ENCODE measurements at regions not wholly inside any gene's neighbourhood (a gene's known extent, or its start where the extent isn't known, plus 50 kb on each side); places are given as distances from the start of the nearest gene placed in this dataset.

GRCh38 chr6:68158256-68158655 is 476.8 kb upstream of the ADGRB3 start:
- no peak for TF ChIP-seq ZBTB7A (IDR thresholded peaks at IDR 0.05; ENCODE audit: low read depth)
- TF ChIP-seq MAX (IDR thresholded peaks at IDR 0.05) = no peak
- TF ChIP-seq EP300 (IDR thresholded peaks at IDR 0.05; ENCODE audit: borderline replicate concordance) = no peak
- no peak for TF ChIP-seq TCF12 (IDR thresholded peaks at IDR 0.05; ENCODE audit: low read depth)
- no peak for TF ChIP-seq NFIC (IDR thresholded peaks at IDR 0.05)
- TF ChIP-seq CEBPB (IDR thresholded peaks at IDR 0.05) = no peak
- TF ChIP-seq TAF1 (IDR thresholded peaks at IDR 0.05; ENCODE audit: low read depth) = no peak
- TF ChIP-seq CREB1 (IDR thresholded peaks at IDR 0.05; ENCODE audit: low read depth) = no peak
- no peak for TF ChIP-seq TEAD4 (IDR thresholded peaks at IDR 0.05)
- no peak for TF ChIP-seq EGR1 (IDR thresholded peaks at IDR 0.05)
- no peak for TF ChIP-seq USF1 (IDR thresholded peaks at IDR 0.05)
- TF ChIP-seq REST (IDR thresholded peaks at IDR 0.05; ENCODE audit: low read depth) = no peak
- no peak for TF ChIP-seq YY1 (IDR thresholded peaks at IDR 0.05; ENCODE audit: low read depth)

- TF ChIP-seq FOXM1 (IDR thresholded peaks at IDR 0.05; ENCODE audit: borderline replicate concordance, low read depth) (no peak), TCF12 (IDR thresholded peaks at IDR 0.05; ENCODE audit: low read depth) (no peak), TAF1 (IDR thresholded peaks at IDR 0.05; ENCODE audit: low read depth) (no peak), ZBTB7A (IDR thresholded peaks at IDR 0.05; ENCODE audit: low read depth) (no peak), RAD21 (IDR thresholded peaks at IDR 0.05; ENCODE audit: low read depth) (no peak), CEBPB (IDR thresholded peaks at IDR 0.05) (no peak), NFIC (IDR thresholded peaks at IDR 0.05) (no peak), TEAD4 (IDR thresholded peaks at IDR 0.05) (no peak), USF1 (IDR thresholded peaks at IDR 0.05) (no peak), REST (IDR thresholded peaks at IDR 0.05; ENCODE audit: low read depth) (no peak), YY1 (IDR thresholded peaks at IDR 0.05; ENCODE audit: low read depth) (no peak), MAX (IDR thresholded peaks at IDR 0.05) (no peak), EGR1 (IDR thresholded peaks at IDR 0.05) (no peak), EP300 (IDR thresholded peaks at IDR 0.05; ENCODE audit: borderline replicate concordance) (no peak), CREB1 (IDR thresholded peaks at IDR 0.05; ENCODE audit: low read depth) (no peak)
Measured at GRCh38 chr6:68144667-68145066, 490.4 kb upstream of the ADGRB3 start.

- TF ChIP-seq TAF1 (IDR thresholded peaks at IDR 0.05; ENCODE audit: low read depth) = no peak
- TF ChIP-seq REST (IDR thresholded peaks at IDR 0.05; ENCODE audit: low read depth) = peak; percentile 73
Measured at GRCh38 chr6:68141190-68141589, 493.9 kb upstream of the ADGRB3 start.

GRCh38 chr6:68139130-68139529 is 496.0 kb upstream of the ADGRB3 start:
- TF ChIP-seq YY1 (IDR thresholded peaks at IDR 0.05; ENCODE audit: low read depth) (no peak), USF1 (IDR thresholded peaks at IDR 0.05) (no peak), ZBTB7A (IDR thresholded peaks at IDR 0.05; ENCODE audit: low read depth) (no peak), EP300 (IDR thresholded peaks at IDR 0.05; ENCODE audit: borderline replicate concordance) (no peak), TEAD4 (IDR thresholded peaks at IDR 0.05) (no peak), FOXM1 (IDR thresholded peaks at IDR 0.05; ENCODE audit: borderline replicate concordance, low read depth) (no peak), CEBPB (IDR thresholded peaks at IDR 0.05) (no peak), MAX (IDR thresholded peaks at IDR 0.05) (no peak), RAD21 (IDR thresholded peaks at IDR 0.05; ENCODE audit: low read depth) (no peak), REST (IDR thresholded peaks at IDR 0.05; ENCODE audit: low read depth) (no peak), EGR1 (IDR thresholded peaks at IDR 0.05) (no peak), CREB1 (IDR thresholded peaks at IDR 0.05; ENCODE audit: low read depth) (no peak), TAF1 (IDR thresholded peaks at IDR 0.05; ENCODE audit: low read depth) (no peak)
